GM18499 (cell line): ENCODE measurements at regions not wholly inside any gene's neighbourhood (a gene's known extent, or its start where the extent isn't known, plus 50 kb on each side); places are given as distances from the start of the nearest gene placed in this dataset.
"Not testable (repeated sequence)": the region's sequence is repeated elsewhere in the genome, so short reads cannot be mapped to it uniquely, and the experiment has no call there.

Source experiments
- ATAC-seq: cut with Tn5 transposase; IDR thresholded peaks from one replicate; pipeline ENCODE4 v1.9.1; 2021; ENCODE audit warnings: moderate number of reproducible peaks; ENCODE audit not compliant: insufficient read depth, unreplicated experiment

DNA sequence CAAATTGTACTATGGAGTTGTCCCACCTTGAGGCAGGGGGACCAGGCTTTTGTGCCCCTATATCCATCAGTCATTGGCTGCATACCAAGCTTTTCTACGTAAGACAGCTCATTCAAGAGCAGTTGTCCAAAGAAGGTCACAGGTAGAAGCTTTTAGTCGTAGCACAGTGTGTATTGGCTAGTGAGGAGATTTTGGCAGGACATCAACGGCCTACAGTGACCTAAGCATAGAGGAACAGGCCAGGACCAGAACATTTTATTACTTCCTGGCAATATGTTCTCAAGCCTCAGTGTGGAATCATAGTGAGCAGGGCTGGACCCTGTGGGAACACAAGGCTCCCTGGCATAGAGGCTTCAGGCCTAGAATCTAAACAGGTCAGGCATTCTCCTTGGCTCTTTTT is 105.4 kb upstream of the ANKRD28 start:
- ATAC-seq, result no peak

DNA sequence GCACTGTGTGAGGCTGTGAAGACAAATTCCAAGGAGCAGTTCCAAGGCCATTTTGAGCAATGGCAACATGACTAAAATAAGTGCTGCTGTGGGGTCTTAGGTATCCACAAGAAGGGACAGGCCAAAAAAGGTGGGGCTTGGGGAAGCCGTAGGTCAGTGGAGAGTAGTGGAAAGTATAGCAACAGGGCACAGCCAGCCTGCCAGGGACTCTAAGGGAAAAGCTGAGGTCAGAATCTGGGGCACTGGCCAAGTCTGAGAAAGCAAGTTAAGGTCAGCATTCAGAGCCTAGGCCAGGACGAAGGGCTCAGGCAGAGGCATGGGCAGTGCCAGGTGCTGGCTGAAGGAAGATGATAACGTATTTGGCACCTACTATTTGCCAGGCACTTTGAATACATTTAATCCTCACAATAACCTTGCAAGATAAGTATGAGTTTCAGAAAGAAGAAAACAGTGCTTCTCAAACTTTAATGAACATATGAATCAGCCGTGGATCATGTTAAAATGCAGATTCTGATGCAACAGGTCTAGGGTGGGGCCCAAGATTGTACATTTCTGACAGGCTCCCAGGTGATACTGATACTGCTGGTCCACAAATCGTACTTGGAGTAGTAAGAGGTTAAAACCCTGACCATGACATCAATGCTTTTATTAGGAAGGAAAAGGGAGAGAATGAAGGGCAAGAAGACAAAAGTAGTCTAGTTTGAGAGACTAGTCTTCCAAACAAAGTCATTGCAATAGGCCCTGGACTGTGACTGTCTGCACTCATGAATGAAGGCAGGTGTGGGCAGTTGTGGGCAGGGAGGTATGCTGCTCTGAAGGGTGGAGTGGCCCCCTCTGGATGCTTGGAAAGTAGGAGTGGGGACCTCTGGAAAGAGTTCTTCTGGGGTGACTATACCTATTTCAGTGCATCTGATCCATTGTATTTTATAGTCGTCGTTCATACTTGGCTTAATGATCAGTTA is 106.3 kb upstream of the ANKRD28 start:
- no peak for ATAC-seq

DNA sequence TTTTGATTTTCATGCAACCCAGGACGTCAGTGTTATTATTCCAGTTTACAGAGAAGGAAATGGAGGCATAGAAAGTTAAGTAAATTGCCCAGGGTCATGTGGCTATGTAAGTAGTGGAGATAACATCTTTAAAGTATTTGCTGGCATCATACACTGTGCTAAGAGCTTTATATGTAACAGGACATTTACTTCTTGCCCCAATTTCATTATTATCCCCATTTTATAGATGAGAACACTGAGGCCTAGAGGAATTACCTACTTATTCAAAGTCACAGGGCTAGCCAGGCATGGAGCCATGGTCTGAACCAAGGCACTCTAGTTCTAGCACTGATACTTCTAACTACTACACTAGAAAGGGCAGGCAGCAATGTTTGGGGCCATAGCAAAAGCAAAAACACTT is 107.3 kb upstream of the ANKRD28 start:
- no peak for ATAC-seq

DNA sequence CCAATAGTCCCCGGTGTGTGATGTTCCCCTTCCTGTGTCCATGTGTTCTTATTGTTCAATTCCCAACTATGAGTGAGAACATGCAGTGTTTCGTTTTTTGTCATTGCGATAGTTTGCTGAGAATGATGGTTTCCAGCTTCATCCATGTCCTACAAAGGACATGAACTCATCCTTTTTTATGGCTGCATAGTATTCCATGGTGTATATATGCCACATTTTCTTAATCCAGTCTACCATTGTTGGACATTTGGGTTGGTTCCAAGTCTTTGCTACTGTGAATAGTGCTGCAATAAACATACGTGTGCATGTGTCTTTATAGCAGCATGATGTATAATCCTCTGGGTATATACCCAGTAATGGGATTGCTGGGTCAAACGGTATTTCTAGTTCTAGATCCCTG is 109.6 kb upstream of the ANKRD28 start:
- not testable (repeated sequence) for ATAC-seq

DNA sequence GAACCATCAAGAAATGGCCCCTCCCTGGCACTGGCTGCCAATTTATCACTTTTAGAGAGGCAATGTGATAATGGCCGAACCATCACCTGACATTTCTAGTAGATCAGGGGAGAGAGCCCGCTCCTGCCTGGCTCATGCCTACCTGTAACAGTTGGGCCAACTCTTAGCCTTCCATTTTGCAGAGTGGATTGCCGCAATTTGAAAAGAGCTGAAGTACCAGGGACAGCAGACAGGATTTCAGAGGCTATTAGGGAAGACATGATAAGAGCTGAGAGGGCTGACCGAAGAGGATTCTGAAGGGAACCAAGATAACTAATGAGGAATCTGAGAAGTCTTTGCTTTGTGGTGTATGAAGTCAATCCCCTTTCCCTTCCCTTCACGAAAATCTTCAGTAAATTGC is 121.2 kb upstream of the ANKRD28 start:
- no peak for ATAC-seq

DNA sequence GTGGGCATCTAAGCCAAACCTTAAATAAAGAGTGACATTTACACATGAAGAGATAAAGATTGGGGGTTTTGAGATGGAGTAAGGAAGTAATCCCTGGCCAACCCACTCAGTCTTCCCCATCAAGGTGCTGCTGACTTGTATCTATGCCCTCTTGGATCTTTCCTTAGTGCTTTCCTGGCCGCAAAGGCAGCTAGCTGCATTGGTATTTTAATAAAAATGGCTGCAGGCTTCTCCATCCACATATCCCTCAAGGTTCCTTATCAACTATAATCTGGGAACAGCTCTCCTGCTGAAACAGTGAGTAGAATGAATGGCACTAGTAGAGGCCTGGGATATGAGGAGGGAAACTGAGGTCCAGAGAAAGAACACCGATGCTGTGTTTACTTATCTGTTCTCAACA is 122.2 kb upstream of the ANKRD28 start:
- no peak for ATAC-seq

DNA sequence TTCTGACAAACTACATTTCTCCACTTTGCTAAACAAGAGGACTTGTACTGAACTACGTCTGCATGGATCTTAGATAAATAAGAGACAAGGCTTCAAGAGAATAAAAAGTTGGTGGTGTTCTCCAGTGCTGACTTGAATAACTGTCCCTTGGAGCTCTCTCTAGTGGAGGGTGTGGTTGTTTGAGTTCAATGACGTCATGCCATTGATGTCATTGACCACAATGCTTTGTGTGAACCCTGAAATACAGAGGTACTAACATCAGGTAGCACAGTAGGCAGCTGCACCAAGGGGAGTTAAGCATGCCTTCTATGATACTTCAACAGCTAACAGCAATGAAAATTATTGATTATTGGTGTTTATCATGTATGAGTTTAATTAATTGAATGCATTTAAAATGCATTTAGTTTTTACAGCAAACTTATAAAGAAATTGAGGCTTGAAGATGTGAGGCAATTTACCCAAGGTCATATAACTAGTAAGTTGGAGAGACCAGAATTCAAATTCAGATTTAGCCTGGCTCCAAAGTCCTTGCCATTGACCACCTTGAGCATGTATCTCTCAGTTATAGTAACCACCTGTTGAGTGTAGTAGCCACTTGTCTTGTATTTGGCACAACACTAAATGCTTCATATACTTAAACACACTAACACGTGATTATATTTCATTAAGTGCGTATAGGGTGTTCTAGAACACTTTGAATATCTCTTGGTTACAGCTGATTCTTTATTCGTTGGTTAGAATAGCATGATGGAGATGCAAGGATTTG is 126.0 kb upstream of the ANKRD28 start:
- ATAC-seq, result no peak

DNA sequence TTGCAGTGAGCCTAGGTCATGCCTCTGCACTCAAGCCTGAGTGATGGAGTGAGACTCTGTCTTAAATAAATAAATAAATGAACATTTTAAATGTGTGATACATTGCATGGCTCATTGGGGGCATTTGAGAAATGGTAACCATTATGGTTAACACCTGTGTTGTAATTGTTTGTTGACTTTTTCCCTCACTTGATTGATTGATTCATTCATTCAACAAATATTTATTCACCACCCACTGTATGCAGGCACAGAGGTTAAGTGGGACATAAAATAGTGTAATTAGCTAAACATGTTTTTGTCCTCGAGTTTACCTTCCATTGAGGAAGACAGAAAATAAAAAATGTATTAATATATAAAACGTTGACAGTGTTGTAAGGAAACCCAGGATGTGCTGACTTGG is 127.1 kb upstream of the ANKRD28 start:
- ATAC-seq, result no peak

DNA sequence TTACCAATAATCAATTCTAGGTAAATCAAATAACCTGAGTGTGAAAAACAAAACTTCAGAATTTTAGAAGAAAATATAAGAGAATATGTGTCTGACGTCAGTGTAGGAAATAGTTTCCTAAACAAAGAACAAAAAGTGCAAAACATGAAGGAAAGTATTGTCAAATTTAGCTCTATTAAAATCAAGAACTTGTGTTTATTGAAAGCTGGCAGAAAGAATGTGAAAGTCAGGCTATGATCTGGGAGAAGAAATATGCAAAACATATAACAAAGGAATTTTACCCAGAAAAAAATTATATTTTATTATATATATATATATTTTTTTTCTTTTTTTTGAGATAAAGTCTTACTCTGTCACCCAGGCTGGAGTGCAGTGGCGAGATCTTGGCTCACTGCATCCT is 129.1 kb upstream of the ANKRD28 start:
- no peak for ATAC-seq

DNA sequence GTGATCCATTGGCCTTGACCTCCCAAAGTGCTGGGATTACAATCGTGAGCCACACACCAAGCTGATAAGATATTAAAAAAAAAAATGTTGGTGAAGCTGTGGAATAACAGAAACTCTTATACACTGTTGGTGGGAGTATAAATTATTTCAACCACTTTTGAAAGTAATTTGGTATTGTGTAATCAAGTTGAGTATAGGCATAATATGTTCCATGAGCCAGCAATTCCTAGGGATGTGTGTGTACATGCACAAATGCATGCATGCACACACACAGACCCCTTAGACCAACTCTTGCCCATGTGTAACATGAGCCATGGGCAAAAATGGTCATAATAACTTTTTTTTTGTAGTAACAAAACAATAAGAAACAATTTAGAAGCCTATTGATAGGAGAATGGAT is 130.2 kb upstream of the ANKRD28 start:
- no peak for ATAC-seq

DNA sequence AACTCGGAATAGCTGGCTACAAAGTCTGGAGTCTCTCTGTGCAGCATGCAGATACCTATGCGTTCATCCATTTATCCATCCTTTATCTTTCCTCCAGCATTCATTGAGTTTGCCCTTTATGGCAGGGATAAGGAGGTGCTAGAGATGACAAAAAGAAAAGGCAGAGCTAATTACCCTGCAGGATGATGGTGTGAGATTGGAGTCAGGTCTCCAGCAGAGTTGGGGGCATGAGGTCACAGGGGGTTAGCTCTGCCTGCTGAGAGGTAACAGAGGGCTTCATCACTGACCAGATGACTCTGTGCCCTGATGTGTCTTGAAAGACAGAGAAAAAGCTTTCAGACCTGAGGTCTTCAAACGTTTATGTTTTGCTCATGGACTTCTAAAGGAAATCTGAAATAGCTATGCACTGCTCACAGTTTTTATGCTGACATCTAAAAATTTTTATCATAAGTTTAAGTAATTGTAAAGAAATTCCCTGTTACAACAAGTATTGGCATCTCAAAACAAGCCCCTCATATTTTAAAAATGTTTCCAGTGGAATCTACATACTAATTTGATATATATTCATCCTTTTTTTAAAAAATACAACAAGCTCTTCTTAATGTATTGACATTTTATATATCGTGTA is 132.3 kb upstream of the ANKRD28 start:
- no peak for ATAC-seq

DNA sequence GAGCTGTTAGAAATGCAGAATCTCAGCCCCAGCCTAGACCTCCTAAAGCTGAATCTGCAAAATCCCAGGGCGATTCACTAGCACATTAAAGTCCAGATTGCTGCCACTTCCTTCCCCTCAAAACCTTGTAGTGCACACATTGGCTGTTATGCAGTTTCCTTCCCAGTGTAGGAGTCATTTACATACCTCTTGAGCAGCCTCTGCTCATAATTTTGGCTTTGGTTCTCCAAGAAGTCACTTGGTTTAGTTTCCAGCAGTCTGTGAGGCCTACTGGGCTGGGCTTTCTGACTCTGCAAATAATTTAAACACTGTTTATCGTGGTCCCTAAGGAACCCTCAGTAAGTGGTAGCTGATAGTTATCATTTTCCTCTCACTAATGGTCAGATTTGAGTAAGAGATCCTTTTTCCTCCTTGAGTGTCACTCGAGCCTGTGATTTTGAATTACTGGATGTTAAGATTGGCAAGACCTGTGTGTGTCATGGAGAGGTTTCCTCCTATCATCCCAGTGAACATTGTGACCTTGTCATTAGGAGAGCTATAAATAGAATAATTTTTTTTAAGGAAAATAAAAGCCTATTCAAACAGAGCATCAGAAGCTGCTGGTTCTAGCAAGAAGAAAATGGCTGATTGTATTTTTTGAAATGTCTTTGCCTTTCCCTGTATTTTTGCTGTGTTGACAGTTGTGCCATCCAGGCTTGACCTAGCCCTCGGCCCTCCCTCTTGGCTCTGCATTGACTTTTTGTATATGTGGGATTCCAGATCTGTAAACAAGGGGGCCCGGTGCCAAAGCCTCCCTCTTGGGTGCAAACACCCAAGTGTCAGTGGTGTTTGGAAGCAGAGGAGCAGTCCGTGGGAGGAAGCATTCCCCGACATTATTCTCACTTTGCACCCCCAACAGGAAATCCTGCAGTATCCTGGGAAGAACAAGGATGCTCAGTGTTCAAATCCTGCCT is 134.8 kb upstream of the ANKRD28 start:
- ATAC-seq, result no peak

DNA sequence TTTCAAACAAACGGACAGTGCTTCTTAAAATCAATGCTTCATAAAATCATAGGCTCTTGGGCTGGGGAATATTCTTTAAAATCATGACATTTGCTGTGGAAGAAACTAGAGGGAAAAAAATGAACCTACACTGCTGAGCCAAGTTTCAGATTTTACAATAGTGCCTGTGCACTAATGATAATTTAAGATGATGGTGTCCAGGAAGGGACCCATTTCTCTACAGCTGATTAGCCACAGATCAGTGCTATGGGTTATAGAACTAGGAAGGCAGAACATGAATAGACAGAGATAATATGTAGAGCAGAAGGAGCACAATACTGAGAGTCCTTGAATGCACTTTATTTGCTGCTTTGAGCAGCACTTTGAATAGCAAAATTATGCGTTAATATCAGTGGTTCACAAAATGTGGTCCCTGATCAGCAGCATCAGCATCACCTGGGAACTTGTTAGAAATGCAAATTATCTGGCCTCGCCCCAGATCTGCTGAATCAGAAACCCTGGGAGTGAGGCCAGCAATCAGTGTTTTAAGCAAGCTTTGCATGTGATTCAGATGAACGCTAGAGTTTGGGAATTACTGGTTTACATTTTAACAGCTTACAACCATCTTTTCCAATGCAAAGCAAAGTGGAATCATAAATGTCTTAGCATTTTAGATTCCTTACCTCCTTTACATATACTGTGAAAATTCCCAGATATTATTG is 135.8 kb upstream of the ANKRD28 start:
- ATAC-seq, result no peak

DNA sequence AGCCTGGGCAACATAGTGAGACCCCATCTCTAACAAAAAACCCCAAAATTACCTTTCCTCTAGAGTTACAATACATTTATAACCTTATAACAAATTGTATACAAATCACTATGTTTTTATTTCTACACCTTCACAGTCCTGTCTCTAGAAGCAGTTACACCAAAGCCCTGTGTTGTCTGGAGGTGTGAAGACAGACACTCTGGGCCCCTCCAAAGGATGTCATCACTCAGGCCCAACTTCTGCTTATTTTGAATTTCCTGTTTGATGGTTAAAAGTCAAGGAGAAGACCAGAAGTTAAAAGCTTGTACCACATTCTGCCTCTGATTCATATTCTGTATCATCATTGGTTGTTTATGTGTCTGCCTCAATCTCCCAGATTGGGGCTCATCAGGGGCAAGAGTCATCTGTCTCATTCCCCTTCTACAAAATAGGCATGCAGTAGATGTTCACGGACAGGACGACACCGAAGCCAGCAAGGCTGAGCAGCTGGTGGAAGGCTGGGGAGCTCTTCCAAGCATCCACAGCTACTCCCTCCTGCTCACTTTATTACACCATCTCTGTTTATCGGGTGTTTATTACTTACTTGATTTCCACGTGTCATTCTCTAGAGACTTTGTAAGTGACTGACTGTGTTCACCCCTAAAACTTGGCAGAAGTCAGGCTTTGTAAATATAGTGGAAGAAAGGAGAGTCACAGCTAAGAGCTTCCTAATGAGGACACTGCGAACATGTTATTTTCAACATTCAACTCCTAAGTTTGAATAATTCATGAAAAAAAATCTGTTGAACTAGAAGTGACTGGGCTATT is 136.8 kb upstream of the ANKRD28 start:
- ATAC-seq, result no peak

DNA sequence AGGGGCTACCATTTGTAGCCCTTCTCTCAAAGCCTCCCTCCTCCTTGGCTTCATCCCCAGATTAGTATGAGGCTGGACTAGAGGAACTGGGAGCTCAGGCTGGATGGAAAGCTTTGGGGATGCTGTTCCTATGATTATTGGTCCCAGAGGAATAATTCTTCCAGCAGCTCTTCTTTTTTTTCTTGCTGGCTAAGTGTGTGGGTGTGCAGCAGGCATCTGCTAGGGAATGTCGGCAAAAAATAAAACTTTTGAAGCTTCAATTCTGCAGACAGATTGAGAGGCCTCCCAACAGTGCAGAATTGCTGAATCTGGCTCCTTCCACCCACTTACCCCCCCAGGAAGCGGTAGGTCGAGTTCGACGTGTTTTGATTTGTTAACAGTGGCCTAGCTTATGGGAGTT is 138.5 kb upstream of the ANKRD28 start:
- ATAC-seq, result no peak

DNA sequence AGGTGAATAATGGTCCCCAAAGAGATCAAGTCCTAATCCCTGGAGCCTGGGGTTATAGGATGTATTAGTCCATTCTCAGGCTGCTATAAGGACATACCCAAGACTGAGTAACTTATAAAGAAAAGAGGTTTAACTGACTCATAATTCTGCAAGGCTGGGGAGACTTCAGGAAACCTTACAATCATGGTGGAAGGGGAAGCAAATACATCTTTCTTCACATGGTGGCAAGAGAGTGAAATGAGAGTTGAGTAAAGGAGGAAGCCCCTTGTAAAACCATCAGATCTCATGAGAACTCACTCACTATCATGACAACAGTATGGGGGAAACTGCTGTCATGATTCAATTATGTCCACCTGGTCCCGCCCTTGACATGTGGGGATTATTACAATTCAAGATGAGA is 142.9 kb upstream of the ANKRD28 start:
- no peak for ATAC-seq

DNA sequence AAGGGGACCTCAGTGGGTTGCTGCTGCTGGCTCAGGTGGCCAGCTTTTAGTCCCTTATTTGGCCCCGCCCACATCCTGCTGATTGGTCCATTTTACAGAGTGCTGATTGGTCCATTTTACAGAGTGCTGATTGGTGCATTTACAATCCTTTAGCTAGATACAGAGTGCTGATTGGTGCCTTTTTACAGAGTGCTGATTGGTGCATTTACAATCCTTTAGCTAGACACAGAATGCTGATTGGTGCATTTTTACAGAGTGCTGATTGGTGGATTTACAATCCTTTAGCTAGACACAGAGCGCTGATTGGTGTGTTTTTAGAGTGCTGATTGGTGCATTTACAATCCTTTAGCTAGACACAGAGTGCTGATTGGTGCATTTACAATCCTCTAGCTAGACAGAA is 143.7 kb upstream of the ANKRD28 start:
- not testable (repeated sequence) for ATAC-seq

DNA sequence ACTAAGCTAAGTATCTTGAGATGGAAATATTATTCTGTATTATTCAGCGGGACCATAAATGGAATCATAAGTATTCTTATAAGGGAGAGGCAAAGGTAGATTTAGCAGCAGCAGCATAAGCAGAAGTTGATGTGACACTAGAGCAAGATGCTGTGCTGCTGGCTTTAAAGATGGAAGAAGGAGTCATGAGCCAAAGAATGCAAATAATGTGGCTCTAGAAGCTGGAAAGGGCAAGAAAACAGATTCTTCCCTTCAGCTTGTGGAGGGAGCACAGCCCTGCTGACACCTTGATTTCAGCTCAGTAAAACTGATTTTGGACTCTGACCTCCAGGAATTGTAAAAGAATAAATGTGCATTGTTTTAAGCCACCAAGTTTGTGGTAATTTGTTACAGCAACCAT is 144.2 kb upstream of the ANKRD28 start:
- no peak for ATAC-seq

DNA sequence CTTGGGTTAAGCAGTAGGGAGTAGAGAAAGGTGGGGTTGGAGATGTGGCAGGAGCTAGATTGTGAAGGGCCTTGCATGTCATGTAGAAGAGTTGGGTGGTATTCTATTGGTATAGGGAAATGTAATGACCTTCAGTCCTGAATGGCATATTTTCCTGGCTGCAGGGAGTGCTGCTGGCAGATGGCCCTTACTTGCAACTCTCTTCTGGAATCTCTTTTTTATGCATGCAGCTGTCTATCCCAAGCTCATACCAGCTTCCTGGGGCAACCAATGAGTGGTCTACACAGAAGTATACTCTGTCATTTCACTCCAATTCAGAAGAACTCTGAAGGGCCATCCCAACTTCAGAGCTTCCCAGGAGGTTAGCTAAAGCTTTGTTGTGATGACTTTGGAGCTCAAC is 144.7 kb upstream of the ANKRD28 start:
- no peak for ATAC-seq
